ENCODE measurements at regions not wholly inside any gene's neighbourhood (a gene's known extent, or its start where the extent isn't known, plus 50 kb on each side); places are given as distances from the start of the nearest gene placed in this dataset.

DNA sequence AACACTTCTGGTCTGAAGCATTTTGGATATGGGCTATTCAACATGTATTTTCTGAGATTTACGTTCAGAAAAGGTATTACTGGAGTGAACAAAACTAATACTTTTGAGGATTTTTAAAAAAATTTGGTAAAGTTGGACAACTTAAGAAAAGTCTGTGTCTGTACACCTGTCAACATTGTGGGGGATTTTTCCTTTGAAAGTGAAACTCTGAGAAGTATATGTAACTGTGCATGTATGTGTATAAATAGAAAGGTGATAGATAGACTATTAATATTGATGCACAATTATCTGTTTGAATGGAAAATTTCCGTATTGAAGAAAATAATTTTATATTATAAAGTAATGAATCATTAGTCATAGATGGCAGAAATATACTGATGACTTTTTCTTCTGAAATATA lies 312.8 kb upstream of the MDGA2 start:
- Histone ChIP-seq H3K36me3 (ENCODE audit: control insufficient read depth, insufficient read depth, low read length) (no peaks in the 10 kb centered on the region), H3K9me3 (ENCODE audit: control insufficient read depth, insufficient read depth, low read length) (no peaks in the 10 kb centered on the region), H3K4me3 (ENCODE audit: low read length) (no peak overlapping the region), H3K4me1 (ENCODE audit: control insufficient read depth, insufficient read depth, low read length) (no peaks in the 10 kb centered on the region), H3K27me3 (ENCODE audit: control insufficient read depth, insufficient read depth, low read length) (no peaks in the 10 kb centered on the region), H3K27ac (ENCODE audit: low read length) (no peak overlapping the region)
- 100% methylated on average over 2 of the region's 2 CpGs for WGBS (ENCODE audit: insufficient coverage, insufficient read length)
- DNase-seq (ENCODE audit: low read depth, low spot score) = no peak

DNA sequence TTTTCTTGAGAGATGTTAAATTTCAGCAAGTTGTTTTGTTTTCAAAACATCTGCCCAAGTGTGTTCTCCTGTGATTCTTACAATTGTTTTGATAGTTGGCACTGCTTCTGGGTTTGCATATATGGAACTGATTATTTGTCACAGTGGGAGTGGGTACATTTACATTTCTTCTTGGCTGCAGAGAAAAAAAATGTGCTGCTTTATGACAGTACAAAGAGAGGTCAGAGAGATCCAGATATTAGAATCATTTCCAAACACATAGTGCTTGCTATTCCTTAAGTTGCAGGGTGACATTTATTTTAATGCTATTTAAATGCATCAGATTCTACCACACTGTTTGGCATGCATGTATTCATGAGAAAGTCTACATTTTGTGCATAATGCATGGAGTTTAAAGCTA lies 303.5 kb upstream of the MDGA2 start:
- Histone ChIP-seq H3K9me3 (ENCODE audit: control insufficient read depth, insufficient read depth, low read length) (no peaks in the 10 kb centered on the region), H3K36me3 (ENCODE audit: control insufficient read depth, insufficient read depth, low read length) (no peaks in the 10 kb centered on the region), H3K27ac (ENCODE audit: low read length) (no peak overlapping the region), H3K4me1 (ENCODE audit: control insufficient read depth, insufficient read depth, low read length) (no peaks in the 10 kb centered on the region; the same call in 1 of the 2 replicates), H3K4me3 (ENCODE audit: low read length) (no peak overlapping the region), H3K27me3 (ENCODE audit: control insufficient read depth, insufficient read depth, low read length) (no peaks in the 10 kb centered on the region)
- no peak for DNase-seq (ENCODE audit: low read depth, low spot score)

DNA sequence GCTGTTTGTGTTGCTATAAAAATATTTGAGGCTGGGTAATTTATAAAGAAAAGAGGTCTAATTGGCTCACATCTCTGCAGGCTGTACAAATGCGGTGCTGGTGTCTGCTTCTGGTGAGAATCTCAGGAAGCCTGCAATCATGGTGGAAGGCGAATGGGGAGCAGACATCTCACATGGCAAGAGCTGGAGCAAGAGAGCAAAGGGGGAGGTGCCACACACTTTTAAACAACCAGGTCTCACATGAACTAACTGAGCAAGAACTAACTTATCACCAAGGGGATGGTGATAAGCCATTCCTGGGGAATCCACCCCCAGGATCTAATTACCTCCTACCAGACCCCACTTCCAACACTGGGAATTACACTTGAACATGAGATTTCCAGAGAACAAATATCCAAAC lies 300.7 kb upstream of the MDGA2 start:
- Histone ChIP-seq H3K9me3 (ENCODE audit: control insufficient read depth, insufficient read depth, low read length) (no peaks in the 10 kb centered on the region), H3K4me1 (ENCODE audit: control insufficient read depth, insufficient read depth, low read length) (no peaks in the 10 kb centered on the region; the same call in 1 of the 2 replicates), H3K27ac (ENCODE audit: low read length) (no peak overlapping the region), H3K27me3 (ENCODE audit: control insufficient read depth, insufficient read depth, low read length) (no peaks in the 10 kb centered on the region), H3K4me3 (ENCODE audit: low read length) (no peak overlapping the region), H3K36me3 (ENCODE audit: control insufficient read depth, insufficient read depth, low read length) (no peaks in the 10 kb centered on the region)
- DNase-seq (ENCODE audit: low read depth, low spot score) = no peak
- no CpG with 5 or more reads among the region's 2 CpGs for WGBS (ENCODE audit: insufficient coverage, insufficient read length)

DNA sequence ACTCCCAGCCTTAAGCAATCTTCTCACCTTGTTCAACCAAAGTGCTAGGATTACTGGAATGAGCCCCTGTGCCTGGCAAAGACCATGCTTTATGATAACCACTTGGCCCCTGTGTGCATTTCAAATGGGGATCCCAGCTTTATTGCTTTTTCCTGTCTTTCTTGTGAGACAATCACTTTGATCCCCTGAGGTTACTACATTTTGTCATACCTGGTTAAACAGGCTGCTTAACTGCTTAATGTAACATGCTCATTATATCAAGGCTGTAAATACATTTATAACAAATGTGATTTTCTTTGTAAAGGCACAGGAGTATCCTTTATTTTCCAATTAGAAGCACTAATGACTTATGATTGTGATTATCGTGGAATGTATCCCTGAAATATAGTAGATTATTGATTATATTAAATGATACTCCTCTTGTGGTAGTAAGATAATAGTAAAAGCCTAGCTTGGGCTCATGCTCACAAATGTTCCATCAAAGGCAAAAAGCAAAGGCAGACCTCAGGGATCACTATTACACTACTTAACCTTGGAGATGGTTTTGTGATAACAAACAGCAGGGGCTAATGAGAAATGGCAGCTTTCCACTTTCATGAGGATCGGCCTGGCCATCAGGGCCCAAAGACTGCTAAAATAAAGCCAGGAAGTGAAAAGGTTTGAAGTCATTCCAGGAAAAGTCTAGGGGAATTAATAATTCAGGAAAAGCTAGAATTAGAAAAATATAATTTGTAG lies 290.8 kb upstream of the MDGA2 start:
- Histone ChIP-seq H3K36me3 (ENCODE audit: control insufficient read depth, insufficient read depth, low read length) (no peaks in the 10 kb centered on the region), H3K27me3 (ENCODE audit: control insufficient read depth, insufficient read depth, low read length) (no peaks in the 10 kb centered on the region), H3K4me1 (ENCODE audit: control insufficient read depth, insufficient read depth, low read length) (no peaks in the 10 kb centered on the region), H3K4me3 (ENCODE audit: low read length) (no peak overlapping the region), H3K27ac (ENCODE audit: low read length) (no peak overlapping the region), H3K9me3 (ENCODE audit: control insufficient read depth, insufficient read depth, low read length) (no peaks in the 10 kb centered on the region)
- DNase-seq (ENCODE audit: low read depth, low spot score) = no peak
- no CpG with 5 or more reads among the region's 2 CpGs for WGBS (ENCODE audit: insufficient coverage, insufficient read length)

DNA sequence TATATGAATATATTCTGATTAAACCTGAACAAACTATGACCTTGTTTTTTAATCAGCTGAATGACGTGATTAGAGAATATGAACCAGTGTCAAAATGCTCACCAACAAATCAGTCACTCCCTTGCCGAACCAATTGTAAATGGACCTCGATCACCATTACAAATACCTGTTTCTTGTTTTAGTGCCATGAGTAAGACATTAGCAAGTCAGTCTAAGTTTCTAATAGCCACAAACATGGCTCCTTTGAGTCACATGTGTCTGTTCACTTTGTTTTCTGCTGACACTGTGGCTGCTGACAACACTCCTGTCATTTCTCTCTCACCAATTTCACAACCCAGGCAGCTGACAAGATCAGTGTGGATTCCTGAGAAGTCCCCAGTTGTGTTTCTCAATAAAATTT lies 286.2 kb upstream of the MDGA2 start:
- Histone ChIP-seq H3K27me3 (ENCODE audit: control insufficient read depth, insufficient read depth, low read length) (no peaks in the 10 kb centered on the region), H3K27ac (ENCODE audit: low read length) (no peak overlapping the region), H3K36me3 (ENCODE audit: control insufficient read depth, insufficient read depth, low read length) (no peaks in the 10 kb centered on the region), H3K9me3 (ENCODE audit: control insufficient read depth, insufficient read depth, low read length) (no peaks in the 10 kb centered on the region), H3K4me1 (ENCODE audit: control insufficient read depth, insufficient read depth, low read length) (no peaks in the 10 kb centered on the region), H3K4me3 (ENCODE audit: low read length) (no peak overlapping the region)
- WGBS (ENCODE audit: insufficient coverage, insufficient read length) = no CpG with 5 or more reads among the region's 3 CpGs
- DNase-seq (ENCODE audit: low read depth, low spot score) = no peak

DNA sequence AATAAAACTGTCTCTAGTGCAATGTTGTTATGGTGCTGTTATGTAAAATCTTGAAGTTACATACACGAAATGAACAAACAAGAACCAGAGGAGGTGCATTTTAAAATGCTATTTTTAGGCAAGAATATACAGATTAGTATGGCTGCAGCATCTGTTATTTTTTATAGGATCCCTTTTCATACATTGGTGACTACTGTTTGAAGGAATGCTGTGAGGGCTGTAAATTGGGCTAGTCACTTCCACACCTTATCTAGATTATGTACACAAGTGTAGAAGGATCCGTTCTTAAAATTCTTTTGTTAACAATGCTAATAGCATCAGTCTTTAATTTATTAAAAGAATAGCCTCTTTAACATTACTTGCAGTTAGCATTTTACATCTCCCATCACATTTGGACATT lies 284.3 kb upstream of the MDGA2 start:
- no peaks in the 10 kb centered on the region for H3K4me1 ChIP-seq (ENCODE audit: control insufficient read depth, insufficient read depth, low read length)

DNA sequence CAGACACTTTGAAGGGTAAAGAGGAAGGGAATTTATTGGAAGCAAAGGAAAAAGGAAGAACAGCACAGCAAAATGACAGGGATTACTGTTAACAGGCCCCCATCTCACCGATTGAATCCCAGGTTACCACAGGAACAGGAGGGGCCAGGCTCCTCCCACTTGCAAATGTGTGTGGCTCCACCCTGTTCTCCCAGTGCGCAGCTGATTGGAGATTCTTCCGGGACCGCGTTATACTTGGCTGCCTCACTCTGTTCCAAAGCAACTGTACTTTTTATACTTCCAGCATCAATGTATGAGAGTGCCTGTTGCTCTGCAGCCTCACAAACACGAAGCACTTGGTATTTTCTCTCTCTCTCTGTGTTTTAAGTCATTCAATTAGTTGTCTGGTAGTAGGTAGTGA lies 273.6 kb upstream of the MDGA2 start:
- Histone ChIP-seq H3K4me1 (ENCODE audit: control insufficient read depth, insufficient read depth, low read length) (no peaks in the 10 kb centered on the region), H3K27me3 (ENCODE audit: control insufficient read depth, insufficient read depth, low read length) (no peaks in the 10 kb centered on the region), H3K4me3 (ENCODE audit: low read length) (no peak overlapping the region), H3K27ac (ENCODE audit: low read length) (no peak overlapping the region), H3K36me3 (ENCODE audit: control insufficient read depth, insufficient read depth, low read length) (no peaks in the 10 kb centered on the region), H3K9me3 (ENCODE audit: control insufficient read depth, insufficient read depth, low read length) (no peaks in the 10 kb centered on the region)
- DNase-seq (ENCODE audit: low read depth, low spot score) = no peak
- no CpG with 5 or more reads among the region's 6 CpGs for WGBS (ENCODE audit: insufficient coverage, insufficient read length)

More for the DNA sequence above, 284.3 kb upstream of the MDGA2 start:
- no peak overlapping the region for H3K4me3 ChIP-seq (ENCODE audit: low read length)
- no peaks in the 10 kb centered on the region for H3K36me3 ChIP-seq (ENCODE audit: control insufficient read depth, insufficient read depth, low read length)
- no peak for DNase-seq (ENCODE audit: low read depth, low spot score)
- H3K27me3 ChIP-seq (ENCODE audit: control insufficient read depth, insufficient read depth, low read length) = no peaks in the 10 kb centered on the region
- no CpG with 5 or more reads among the region's 2 CpGs for WGBS (ENCODE audit: insufficient coverage, insufficient read length)
- H3K27ac ChIP-seq (ENCODE audit: low read length) = no peak overlapping the region
- no peaks in the 10 kb centered on the region for H3K9me3 ChIP-seq (ENCODE audit: control insufficient read depth, insufficient read depth, low read length)

DNA sequence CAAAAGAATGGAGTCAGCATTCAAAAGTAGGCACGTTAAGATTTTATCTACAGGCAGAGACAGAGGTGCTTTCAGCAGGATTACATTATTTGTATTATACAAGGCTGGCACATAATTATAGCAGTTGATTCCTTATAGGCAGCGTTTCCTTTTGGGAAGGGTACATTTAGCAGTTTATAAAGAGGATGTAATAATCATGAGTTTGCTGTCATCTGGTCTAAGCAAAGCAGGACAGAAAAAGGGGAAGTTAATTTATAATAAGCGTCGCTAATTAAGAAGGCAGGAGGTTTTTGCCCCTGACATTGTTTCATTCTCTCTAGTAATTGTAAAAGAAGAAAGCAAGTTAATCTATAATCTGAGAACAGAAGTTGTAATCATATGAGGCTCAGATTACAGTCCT lies 259.9 kb upstream of the MDGA2 start:
- no peaks in the 10 kb centered on the region for H3K27me3 ChIP-seq (ENCODE audit: control insufficient read depth, insufficient read depth, low read length)
- no peak overlapping the region for H3K4me3 ChIP-seq (ENCODE audit: low read length)
- no peaks in the 10 kb centered on the region for H3K4me1 ChIP-seq (ENCODE audit: control insufficient read depth, insufficient read depth, low read length)
- no peak overlapping the region for H3K27ac ChIP-seq (ENCODE audit: low read length)
- no CpG with 5 or more reads among the region's 4 CpGs for WGBS (ENCODE audit: insufficient coverage, insufficient read length)
- H3K9me3 ChIP-seq (ENCODE audit: control insufficient read depth, insufficient read depth, low read length) = no peaks in the 10 kb centered on the region
- DNase-seq (ENCODE audit: low read depth, low spot score) = no peak
- no peaks in the 10 kb centered on the region for H3K36me3 ChIP-seq (ENCODE audit: control insufficient read depth, insufficient read depth, low read length)

DNA sequence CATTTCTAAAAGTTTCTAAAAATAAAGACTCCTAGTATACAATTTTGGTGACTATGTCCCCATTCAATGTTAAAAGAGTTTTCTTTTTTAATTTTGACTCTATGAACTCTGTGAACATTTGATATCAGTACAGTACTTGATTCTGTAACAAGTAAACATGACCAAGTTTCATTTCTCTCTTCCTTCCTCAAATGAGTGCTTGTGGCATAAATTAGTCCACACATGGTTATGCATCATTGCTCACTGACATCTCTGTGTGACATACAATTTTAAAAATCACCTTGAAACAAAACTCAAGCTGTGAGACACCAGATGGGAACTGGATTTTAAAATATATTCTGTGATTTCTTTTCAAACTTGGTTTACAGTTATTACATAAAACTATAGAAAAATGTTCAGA lies 253.9 kb upstream of the MDGA2 start:
- Histone ChIP-seq H3K9me3 (ENCODE audit: control insufficient read depth, insufficient read depth, low read length) (no peaks in the 10 kb centered on the region), H3K4me1 (ENCODE audit: control insufficient read depth, insufficient read depth, low read length) (no peaks in the 10 kb centered on the region), H3K27me3 (ENCODE audit: control insufficient read depth, insufficient read depth, low read length) (no peaks in the 10 kb centered on the region), H3K27ac (ENCODE audit: low read length) (no peak overlapping the region), H3K36me3 (ENCODE audit: control insufficient read depth, insufficient read depth, low read length) (no peaks in the 10 kb centered on the region), H3K4me3 (ENCODE audit: low read length) (no peak overlapping the region)
- no peak for DNase-seq (ENCODE audit: low read depth, low spot score)

DNA sequence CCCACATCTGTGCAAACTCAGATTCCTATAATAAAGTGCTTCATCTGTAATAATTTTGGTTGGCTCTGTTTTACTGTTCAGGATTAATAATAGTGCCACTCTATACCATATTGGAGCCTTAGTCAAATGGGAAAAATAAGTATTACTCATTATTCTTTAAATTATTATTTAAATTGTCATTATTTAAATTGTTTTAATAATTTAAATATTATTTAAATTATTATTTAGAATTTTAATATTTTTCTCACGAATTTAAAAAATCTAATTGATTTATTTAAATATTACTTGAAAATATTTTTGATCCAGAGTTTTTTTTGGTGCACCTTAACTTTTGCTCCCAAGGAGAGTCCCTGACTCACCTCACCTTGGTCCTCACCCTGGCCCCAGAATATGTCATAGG lies 245.7 kb upstream of the MDGA2 start:
- Histone ChIP-seq H3K4me3 (ENCODE audit: low read length) (no peak overlapping the region), H3K36me3 (ENCODE audit: control insufficient read depth, insufficient read depth, low read length) (no peaks in the 10 kb centered on the region), H3K27me3 (ENCODE audit: control insufficient read depth, insufficient read depth, low read length) (no peaks in the 10 kb centered on the region), H3K4me1 (ENCODE audit: control insufficient read depth, insufficient read depth, low read length) (no peaks in the 10 kb centered on the region), H3K9me3 (ENCODE audit: control insufficient read depth, insufficient read depth, low read length) (no peaks in the 10 kb centered on the region), H3K27ac (ENCODE audit: low read length) (no peak overlapping the region)
- DNase-seq (ENCODE audit: low read depth, low spot score) = no peak
- WGBS (ENCODE audit: insufficient coverage, insufficient read length) = no CpG with 5 or more reads among the region's 1 CpG

DNA sequence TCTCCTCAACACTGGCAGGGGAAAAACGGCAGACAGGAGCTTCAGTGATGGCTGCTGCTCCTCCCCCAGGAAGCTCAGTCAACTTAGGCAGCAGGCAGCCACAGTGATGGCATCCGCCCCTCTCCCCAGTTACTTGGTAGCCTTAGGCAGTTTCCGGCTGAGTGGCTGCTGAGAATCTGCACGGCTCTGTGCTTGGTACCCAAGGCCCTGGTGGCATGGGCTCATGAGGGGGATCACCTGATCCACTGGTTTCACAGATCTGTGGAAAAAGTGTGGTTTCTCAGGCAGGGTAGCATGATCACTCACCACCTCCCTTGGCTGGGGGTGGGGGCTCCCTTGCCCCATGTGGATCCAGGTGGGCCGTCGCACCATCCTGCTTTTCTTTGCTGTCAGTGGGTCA lies 244.6 kb upstream of the MDGA2 start:
- no peaks in the 10 kb centered on the region for H3K27me3 ChIP-seq (ENCODE audit: control insufficient read depth, insufficient read depth, low read length)
- DNase-seq (ENCODE audit: low read depth, low spot score) = no peak
- no CpG with 5 or more reads among the region's 6 CpGs for whole genome bisulfite sequencing (ENCODE audit: insufficient coverage, insufficient read length)
- no peak overlapping the region for H3K27ac ChIP-seq (ENCODE audit: low read length)
- no peaks in the 10 kb centered on the region for H3K36me3 ChIP-seq (ENCODE audit: control insufficient read depth, insufficient read depth, low read length)
- no peak overlapping the region for H3K4me3 ChIP-seq (ENCODE audit: low read length)
- no peaks in the 10 kb centered on the region for H3K4me1 ChIP-seq (ENCODE audit: control insufficient read depth, insufficient read depth, low read length)
- H3K9me3 ChIP-seq (ENCODE audit: control insufficient read depth, insufficient read depth, low read length) = no peaks in the 10 kb centered on the region

Data from iPS DF 6.9 (cell line).